OCI-LY7 (cell line): ENCODE measurements at regions not wholly inside any gene's neighbourhood (a gene's known extent, or its start where the extent isn't known, plus 50 kb on each side); places are given as distances from the start of the nearest gene placed in this dataset.

Experiments used
- BruUV-seq: library from RNA; stranded (reverse); fragments of 400-500 nt; replicated peaks from 2 replicates; lab custom pipeline; 2021; lab: Mats Ljungman, UMichigan
- CTCF ChIA-PET: fragments of 300-600 bp; sonication (Branson Sonifier 250); formaldehyde crosslinking; loops from one replicate; lab custom pipeline; 2022; ENCODE audit warnings: antibody characterized with exemption; ENCODE audit not compliant: unreplicated experiment; lab: Charles Lee
- POLR2A ChIA-PET: fragments of 300-600 bp; sonication (Branson Sonifier 250); formaldehyde crosslinking; loops from one replicate; lab custom pipeline; 2022; ENCODE audit warnings: antibody characterized with exemption; lab: Charles Lee
- DNase-seq: peaks from one replicate; pipeline ENCODE4 v3.0.0-alpha.2; 2015; ENCODE audit warnings: low spot score
- H2AFZ ChIP-seq: fragments of 200-600 bp; sonication (generic), shearing (Covaris generic); 2 replicates; pipeline ENCODE4 v1.6.1; 2014; ENCODE audit warnings: mild to moderate bottlenecking, antibody characterized with exemption, low read length, moderate library complexity
- H3K27ac ChIP-seq: fragments of 200-600 bp; sonication (generic); 2 replicates; pipeline ENCODE4 v1.5.1; 2014; ENCODE audit warnings: mixed run types, low read depth, mild to moderate bottlenecking, moderate library complexity, low read length, inconsistent platforms; ENCODE audit not compliant: poor library complexity, severe bottlenecking
- H3K36me3 ChIP-seq: fragments of 200-600 bp; sonication (generic); 2 replicates; pipeline ENCODE4 v1.6.1; 2014; ENCODE audit warnings: mild to moderate bottlenecking, antibody characterized with exemption, low read length, moderate library complexity, mixed read lengths; ENCODE audit not compliant: insufficient read depth
- H3K4me1 ChIP-seq: fragments of 200-600 bp; sonication (generic); 2 replicates; pipeline ENCODE4 v1.5.1; 2014; ENCODE audit warnings: mild to moderate bottlenecking, low read length; ENCODE audit not compliant: insufficient read depth, poor library complexity, severe bottlenecking
- H3K4me2 ChIP-seq: fragments of 200-600 bp; sonication (generic); 2 replicates; pipeline ENCODE4 v1.6.1; 2014; ENCODE audit warnings: mild to moderate bottlenecking, low read length
- H3K4me3 ChIP-seq: fragments of 200-600 bp; sonication (generic); 2 replicates; pipeline ENCODE4 v1.5.1; 2014; ENCODE audit warnings: mild to moderate bottlenecking, low read depth, low read length; ENCODE audit not compliant: poor library complexity, severe bottlenecking
- H3K79me2 ChIP-seq: fragments of 200-600 bp; sonication (generic); 2 replicates; pipeline ENCODE4 v1.6.1; 2016; ENCODE audit warnings: low read depth, mild to moderate bottlenecking, low read length, moderate library complexity, mixed read lengths; ENCODE audit not compliant: insufficient read depth
- H3K9me2 ChIP-seq: fragments of 200-600 bp; sonication (generic); 2 replicates; pipeline ENCODE4 v1.6.1; 2016; ENCODE audit warnings: mild to moderate bottlenecking, low read length, mixed read lengths; ENCODE audit not compliant: insufficient read depth
- H3K9me3 ChIP-seq: fragments of 200-600 bp; sonication (generic); 2 replicates; pipeline ENCODE4 v1.6.1; 2014; ENCODE audit warnings: mild to moderate bottlenecking, mixed run types, low read length, mixed read lengths
- H4K20me1 ChIP-seq: fragments of 200-600 bp; sonication (generic); 2 replicates; pipeline ENCODE4 v1.6.1; 2014; ENCODE audit warnings: mild to moderate bottlenecking, antibody characterized with exemption, low read length, moderate library complexity, mixed read lengths; ENCODE audit not compliant: insufficient read depth
- EZH2phosphoT487 ChIP-seq: fragments of 200-600 bp; sonication (generic); IDR thresholded peaks from 2 replicates; pipeline ENCODE4 v1.6.1; 2018; ENCODE audit warnings: low read depth, borderline replicate concordance, mild to moderate bottlenecking, mixed run types, antibody characterized with exemption, low read length, moderate library complexity, mixed read lengths
- intact Hi-C: fragments of 100-400 bp; cut with micrococcal nuclease; formaldehyde crosslinking; loops from one replicate; pipeline ENCODE4 v1.10.0; 2022; ENCODE audit not compliant: unreplicated experiment
- TF ChIP-seq, protein P1 (sequence below): fragments of 200-600 bp; sonication (generic); conservative IDR thresholded peaks from 2 replicates; pipeline ENCODE4 v1.5.1; 2014; ENCODE audit warnings: mild to moderate bottlenecking, antibody characterized with exemption, low read length, moderate library complexity, mixed read lengths

DNA sequence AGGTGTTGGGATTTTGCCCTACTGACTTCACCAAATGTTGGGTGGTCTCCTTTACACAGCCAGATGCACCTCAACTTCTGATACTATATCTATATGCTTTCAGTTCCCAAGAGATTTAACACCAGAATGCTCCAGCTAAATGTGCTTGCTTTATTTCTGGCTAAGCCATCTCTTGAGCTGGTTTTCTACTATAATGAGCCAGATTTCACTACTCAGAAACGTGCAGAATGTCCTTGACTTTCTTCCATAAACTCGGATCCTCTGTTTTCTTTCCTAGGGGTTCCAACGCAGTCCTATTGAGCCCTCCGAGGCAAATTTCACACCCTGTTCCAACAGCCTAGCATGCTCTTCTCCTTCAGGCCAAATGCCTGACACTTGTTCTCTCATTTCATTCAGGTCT, 200.3 kb downstream of the DPY19L2 start:
- H3K9me2 ChIP-seq = no peaks in the 10 kb centered on the region
- H4K20me1 ChIP-seq = no peaks in the 10 kb centered on the region
- no peak overlapping the region for H3K4me3 ChIP-seq
- POLR2A ChIA-PET = interaction anchor here (0.6 kb wide), 1 partner anchor 301 kb away, joined by 3 read pairs; no protein-coding TSS in a partner anchor
- H3K27ac ChIP-seq = no peak overlapping the region
- CTCF ChIA-PET = no interaction called here
- intact Hi-C loops = no loop called here
- TF ChIP-seq, protein P1, sequence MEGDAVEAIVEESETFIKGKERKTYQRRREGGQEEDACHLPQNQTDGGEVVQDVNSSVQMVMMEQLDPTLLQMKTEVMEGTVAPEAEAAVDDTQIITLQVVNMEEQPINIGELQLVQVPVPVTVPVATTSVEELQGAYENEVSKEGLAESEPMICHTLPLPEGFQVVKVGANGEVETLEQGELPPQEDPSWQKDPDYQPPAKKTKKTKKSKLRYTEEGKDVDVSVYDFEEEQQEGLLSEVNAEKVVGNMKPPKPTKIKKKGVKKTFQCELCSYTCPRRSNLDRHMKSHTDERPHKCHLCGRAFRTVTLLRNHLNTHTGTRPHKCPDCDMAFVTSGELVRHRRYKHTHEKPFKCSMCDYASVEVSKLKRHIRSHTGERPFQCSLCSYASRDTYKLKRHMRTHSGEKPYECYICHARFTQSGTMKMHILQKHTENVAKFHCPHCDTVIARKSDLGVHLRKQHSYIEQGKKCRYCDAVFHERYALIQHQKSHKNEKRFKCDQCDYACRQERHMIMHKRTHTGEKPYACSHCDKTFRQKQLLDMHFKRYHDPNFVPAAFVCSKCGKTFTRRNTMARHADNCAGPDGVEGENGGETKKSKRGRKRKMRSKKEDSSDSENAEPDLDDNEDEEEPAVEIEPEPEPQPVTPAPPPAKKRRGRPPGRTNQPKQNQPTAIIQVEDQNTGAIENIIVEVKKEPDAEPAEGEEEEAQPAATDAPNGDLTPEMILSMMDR = no peak
- TF ChIP-seq EZH2phosphoT487 = no peak
- no peaks in the 10 kb centered on the region for H3K79me2 ChIP-seq
- H2AFZ ChIP-seq = no peak overlapping the region
- H3K36me3 ChIP-seq = no peaks in the 10 kb centered on the region
- no peak overlapping the region for H3K4me2 ChIP-seq
- no peak for DNase-seq
- H3K9me3 ChIP-seq = no peaks in the 10 kb centered on the region
- BruUV-seq = no TSS peak
- H3K4me1 ChIP-seq = no peaks in the 10 kb centered on the region

DNA sequence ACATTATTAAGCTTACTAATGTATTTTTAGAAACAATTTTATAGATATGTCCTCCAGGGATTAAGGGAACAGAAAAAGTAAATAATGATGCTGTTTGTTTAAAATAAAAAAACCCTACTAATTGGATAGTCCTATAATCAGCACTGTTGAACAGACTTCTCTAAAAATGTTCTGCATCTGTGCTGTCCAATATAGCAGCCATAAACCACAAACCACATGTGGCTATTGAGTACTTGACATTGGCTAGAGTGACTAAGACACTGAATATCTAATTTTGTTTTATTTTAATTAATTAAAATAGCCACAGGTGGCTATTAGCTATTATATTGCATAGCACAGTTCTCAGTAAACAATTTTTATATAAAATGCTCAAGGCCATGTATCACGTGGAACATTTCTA, 210.4 kb downstream of the DPY19L2 start:
- CTCF ChIA-PET = no interaction called here
- Histone ChIP-seq H3K79me2 (no peaks in the 10 kb centered on the region), H3K4me3 (no peak overlapping the region), H3K9me3 (no peaks in the 10 kb centered on the region), H3K4me2 (no peak overlapping the region), H3K27ac (no peak overlapping the region), H3K4me1 (no peaks in the 10 kb centered on the region), H2AFZ (no peak overlapping the region), H4K20me1 (no peaks in the 10 kb centered on the region), H3K9me2 (no peaks in the 10 kb centered on the region), H3K36me3 (no peaks in the 10 kb centered on the region)
- no peak for DNase-seq
- intact Hi-C loops = no loop called here
- no TSS peak for BruUV-seq
- TF ChIP-seq EZH2phosphoT487 = no peak
- TF ChIP-seq, protein P1 = no peak
- POLR2A ChIA-PET = no interaction called here

DNA sequence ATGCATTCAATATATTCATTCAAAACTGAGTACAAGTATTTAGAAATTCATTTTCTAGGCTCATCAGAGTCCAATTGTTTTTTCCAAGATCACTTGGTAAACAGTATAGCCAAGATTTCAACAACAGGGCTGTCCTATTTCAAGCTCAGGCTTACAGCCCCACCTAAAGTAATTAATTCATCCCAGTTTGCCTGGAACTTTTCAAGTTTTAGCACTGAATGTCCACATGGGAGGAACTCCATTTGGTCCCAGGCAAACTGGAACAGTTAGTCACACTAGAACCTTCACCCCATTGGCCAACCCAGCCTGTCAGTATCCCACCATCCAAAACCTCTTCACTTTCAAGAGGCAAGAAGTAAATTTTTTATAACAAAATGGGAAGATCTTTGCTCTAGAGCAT, 210.9 kb downstream of the DPY19L2 start:
- no peak for DNase-seq
- no TSS peak for BruUV-seq
- H3K9me3 ChIP-seq = no peaks in the 10 kb centered on the region
- H3K4me2 ChIP-seq = no peak overlapping the region
- no peak overlapping the region for H3K27ac ChIP-seq
- H2AFZ ChIP-seq = no peak overlapping the region
- intact Hi-C loops = no loop called here
- no peaks in the 10 kb centered on the region for H3K4me1 ChIP-seq
- no peaks in the 10 kb centered on the region for H3K79me2 ChIP-seq
- no peaks in the 10 kb centered on the region for H3K36me3 ChIP-seq
- H4K20me1 ChIP-seq = no peaks in the 10 kb centered on the region
- ChIA-PET CTCF (no interaction called here), POLR2A (interaction anchor here (1.1 kb wide), 1 partner anchor 75 kb away, joined by 5 read pairs; no protein-coding TSS in a partner anchor)
- TF ChIP-seq EZH2phosphoT487 = no peak
- TF ChIP-seq, protein P1 = no peak
- H3K9me2 ChIP-seq = no peaks in the 10 kb centered on the region
- no peak overlapping the region for H3K4me3 ChIP-seq
